ENCODE measurements at regions not wholly inside any gene's neighbourhood (a gene's known extent, or its start where the extent isn't known, plus 50 kb on each side); places are given as distances from the start of the nearest gene placed in this dataset.

- TF ChIP-seq EZH2 (IDR thresholded peaks at IDR 0.05; ENCODE audit: borderline replicate concordance, low read length) (no peak), CTCF (IDR thresholded peaks at IDR 0.05; ENCODE audit: low read length) (no peak)
Measured at GRCh38 chr11:97460091-97460490, 1070.3 kb downstream of the JRKL start.
